ENCODE measurements at regions not wholly inside any gene's neighbourhood (a gene's known extent, or its start where the extent isn't known, plus 50 kb on each side); places are given as distances from the start of the nearest gene placed in this dataset.

DNA sequence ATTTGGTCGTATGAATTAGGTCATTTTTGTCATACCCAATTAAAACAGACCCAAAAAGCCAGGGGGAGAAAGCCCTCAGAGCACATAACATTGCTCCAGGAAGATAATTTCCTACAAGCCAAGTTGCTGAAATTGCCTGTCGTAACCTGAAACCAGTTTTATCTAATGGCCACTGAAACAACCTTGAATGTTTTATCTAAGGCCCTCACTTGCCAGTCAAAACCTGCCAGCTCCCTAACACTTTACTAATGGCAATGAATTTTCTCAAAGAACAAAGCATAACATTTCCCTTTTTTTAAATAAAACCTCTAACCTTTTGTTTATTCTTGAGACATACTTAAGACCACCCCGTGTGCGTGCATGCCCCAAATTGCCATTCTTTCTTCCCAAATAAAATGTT is 496.2 kb upstream of the KLHL1 start:
- H3K27me3 Mint-ChIP-seq: no peaks in the 10 kb centered on the region
- no peaks in the 10 kb centered on the region for H3K36me3 Mint-ChIP-seq (ENCODE audit: insufficient read depth)
- no peaks in the 10 kb centered on the region for H3K4me1 Mint-ChIP-seq
- no peak for DNase-seq (ENCODE audit: low spot score in 2 of 2)
- H3K4me3 Mint-ChIP-seq: no peak overlapping the region
- peaks cover 21% of the 10 kb centered on the region for H3K9me3 Mint-ChIP-seq
- H3K27ac Mint-ChIP-seq (ENCODE audit: low read depth): no peak overlapping the region
- no peak for ATAC-seq (replicated peaks; ENCODE audit: extremely low read depth, poor library complexity, severe bottlenecking)

DNA sequence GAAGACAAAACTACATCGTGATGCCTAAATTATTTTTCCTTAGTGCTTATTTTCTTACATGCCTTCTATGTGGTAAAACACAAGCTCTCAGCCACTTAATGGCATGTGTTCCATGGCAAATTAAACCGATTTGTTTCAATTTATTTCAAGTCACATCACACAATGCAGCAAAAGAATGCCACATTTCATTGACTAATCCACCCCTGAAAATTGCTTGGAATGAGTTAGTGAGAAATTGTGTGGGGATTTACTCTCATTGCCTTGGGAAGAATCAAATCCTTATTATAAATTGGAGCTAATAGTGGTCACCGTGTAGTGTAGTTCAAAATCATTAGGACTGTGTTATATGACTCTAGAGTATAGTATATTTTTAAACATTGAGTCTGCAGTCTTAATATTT is 485.5 kb upstream of the KLHL1 start:
- no peak for ATAC-seq (replicated peaks; ENCODE audit: extremely low read depth, poor library complexity, severe bottlenecking)
- no peak for DNase-seq (ENCODE audit: low spot score in 2 of 2)
- Mint-ChIP-seq H3K36me3 (ENCODE audit: insufficient read depth) (no peaks in the 10 kb centered on the region), H3K9me3 (no peaks in the 10 kb centered on the region), H3K27me3 (no peaks in the 10 kb centered on the region), H3K4me1 (no peaks in the 10 kb centered on the region), H3K4me3 (no peak overlapping the region), H3K27ac (ENCODE audit: low read depth) (no peak overlapping the region)

DNA sequence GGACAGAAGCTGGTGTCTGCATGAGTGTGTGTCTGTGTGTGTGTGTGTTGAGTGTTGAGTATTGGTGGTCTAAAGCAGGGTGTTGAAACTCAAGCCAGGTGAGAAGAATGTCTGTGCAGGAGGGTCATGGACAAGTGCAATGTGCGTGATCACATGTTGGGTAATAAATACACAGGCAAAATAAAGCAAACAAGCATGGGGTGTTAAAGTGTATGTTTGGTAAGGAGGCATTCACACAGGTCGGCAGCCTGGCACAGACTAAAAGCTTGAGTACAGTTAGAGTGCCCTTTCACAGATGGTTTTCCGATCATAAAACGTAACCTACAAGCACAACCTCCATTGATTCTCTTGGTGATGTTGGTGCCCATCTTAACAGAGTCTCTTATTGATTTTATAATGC is 476.9 kb upstream of the KLHL1 start:
- Mint-ChIP-seq H3K27ac (ENCODE audit: low read depth) (no peak overlapping the region), H3K36me3 (ENCODE audit: insufficient read depth) (no peaks in the 10 kb centered on the region), H3K4me1 (no peaks in the 10 kb centered on the region), H3K9me3 (peaks cover 17% of the 10 kb centered on the region), H3K4me3 (no peak overlapping the region), H3K27me3 (no peaks in the 10 kb centered on the region)
- ATAC-seq (replicated peaks; ENCODE audit: extremely low read depth, poor library complexity, severe bottlenecking) (no peak), DNase-seq (ENCODE audit: low spot score in 2 of 2) (no peak)

DNA sequence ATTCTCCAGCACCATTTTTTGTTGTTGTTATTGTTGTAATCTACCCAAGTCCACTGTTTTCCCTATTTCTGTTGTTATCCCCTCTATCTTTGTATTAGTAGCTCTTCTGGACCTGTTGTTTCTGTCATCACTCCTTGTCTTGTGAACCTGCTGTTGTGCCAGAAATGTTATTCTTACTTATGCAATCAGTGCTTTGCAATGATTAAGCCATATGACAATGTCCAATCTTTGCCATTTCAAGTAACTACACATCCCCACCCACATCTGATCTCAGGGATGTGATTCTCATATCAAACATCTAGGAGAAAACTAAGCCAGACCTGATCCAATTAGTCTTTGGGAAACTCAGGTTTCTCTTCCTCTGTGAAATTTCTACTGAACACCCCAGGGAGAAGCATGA is 472.6 kb upstream of the KLHL1 start:
- Mint-ChIP-seq H3K4me3 (no peak overlapping the region), H3K9me3 (peaks cover 7% of the 10 kb centered on the region), H3K27me3 (no peaks in the 10 kb centered on the region), H3K36me3 (ENCODE audit: insufficient read depth) (no peaks in the 10 kb centered on the region), H3K4me1 (no peaks in the 10 kb centered on the region), H3K27ac (ENCODE audit: low read depth) (no peak overlapping the region)
- no peak for ATAC-seq (replicated peaks; ENCODE audit: extremely low read depth, poor library complexity, severe bottlenecking)
- DNase-seq (ENCODE audit: low spot score in 2 of 2): no peak

DNA sequence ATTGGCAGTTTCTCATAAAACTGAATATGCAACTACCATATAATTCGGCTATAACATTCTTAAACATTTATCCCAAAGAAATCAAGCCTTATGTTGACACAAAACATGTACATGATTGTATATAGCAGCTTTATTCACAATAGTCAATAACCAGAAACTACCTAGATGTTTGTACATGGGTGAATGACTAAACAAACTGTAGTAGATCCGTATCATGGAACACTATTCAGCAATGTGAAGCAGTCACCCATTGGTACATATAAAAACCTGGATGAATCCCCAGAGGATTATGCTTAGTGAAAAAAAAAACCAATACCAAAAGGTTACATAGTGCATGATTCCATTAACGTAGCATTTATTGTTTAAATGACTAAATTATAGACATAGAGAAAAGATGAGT is 471.7 kb upstream of the KLHL1 start:
- H3K4me1 Mint-ChIP-seq: no peaks in the 10 kb centered on the region
- no peaks in the 10 kb centered on the region for H3K27me3 Mint-ChIP-seq
- H3K36me3 Mint-ChIP-seq (ENCODE audit: insufficient read depth): no peaks in the 10 kb centered on the region
- DNase-seq (ENCODE audit: low spot score in 2 of 2) (no peak), ATAC-seq (replicated peaks; ENCODE audit: extremely low read depth, poor library complexity, severe bottlenecking) (no peak)
- no peak overlapping the region for H3K4me3 Mint-ChIP-seq
- H3K9me3 Mint-ChIP-seq: peaks cover 5% of the 10 kb centered on the region
- H3K27ac Mint-ChIP-seq (ENCODE audit: low read depth): no peak overlapping the region

DNA sequence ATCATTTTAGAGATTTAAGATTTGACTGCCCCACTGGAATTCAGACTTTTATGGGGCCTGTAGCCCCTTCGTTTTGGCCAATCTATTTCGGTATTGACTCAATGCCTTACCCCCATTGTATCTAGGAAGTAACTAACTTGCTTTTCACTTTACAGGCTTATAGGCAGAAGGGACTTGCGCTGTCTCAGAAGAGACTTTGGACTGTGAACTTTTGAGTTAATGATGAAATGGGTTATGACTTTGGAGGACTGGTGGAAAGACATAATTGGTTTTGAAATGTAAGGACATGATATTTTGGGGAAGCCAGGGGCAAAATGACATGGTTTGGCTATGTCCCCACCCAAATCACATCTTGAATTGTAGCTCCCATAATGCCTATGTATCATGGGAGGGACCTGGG is 463.0 kb upstream of the KLHL1 start:
- H3K36me3 Mint-ChIP-seq (ENCODE audit: insufficient read depth): no peaks in the 10 kb centered on the region
- DNase-seq (ENCODE audit: low spot score in 2 of 2) (no peak), ATAC-seq (replicated peaks; ENCODE audit: extremely low read depth, poor library complexity, severe bottlenecking) (no peak)
- H3K27me3 Mint-ChIP-seq: no peaks in the 10 kb centered on the region
- H3K9me3 Mint-ChIP-seq: peaks cover 12% of the 10 kb centered on the region
- H3K27ac Mint-ChIP-seq (ENCODE audit: low read depth): no peak overlapping the region
- no peaks in the 10 kb centered on the region for H3K4me1 Mint-ChIP-seq
- no peak overlapping the region for H3K4me3 Mint-ChIP-seq

DNA sequence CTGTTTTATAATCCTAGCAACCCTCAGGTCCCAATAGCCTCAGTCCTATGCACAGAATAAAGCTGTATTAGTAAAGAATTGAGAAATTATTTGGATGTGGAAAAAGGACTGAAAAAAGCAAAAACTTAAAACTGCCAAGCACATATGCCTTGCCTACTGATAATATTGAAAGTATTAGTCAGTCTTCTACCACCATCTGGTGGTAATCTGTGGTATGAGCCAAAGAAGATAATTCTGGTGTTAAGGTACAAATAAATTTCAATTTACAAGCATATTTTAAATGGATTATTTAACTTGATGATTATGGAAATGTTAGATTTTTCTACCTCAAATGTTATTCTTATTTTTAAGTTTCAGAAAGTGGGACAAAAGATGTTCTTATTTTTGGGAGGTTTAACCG is 460.3 kb upstream of the KLHL1 start:
- H3K27me3 Mint-ChIP-seq: no peaks in the 10 kb centered on the region
- no peak overlapping the region for H3K27ac Mint-ChIP-seq (ENCODE audit: low read depth)
- H3K36me3 Mint-ChIP-seq (ENCODE audit: insufficient read depth): no peaks in the 10 kb centered on the region
- DNase-seq (ENCODE audit: low spot score in 2 of 2): no peak
- ATAC-seq (replicated peaks; ENCODE audit: extremely low read depth, poor library complexity, severe bottlenecking): no peak
- H3K4me1 Mint-ChIP-seq: no peaks in the 10 kb centered on the region
- no peak overlapping the region for H3K4me3 Mint-ChIP-seq
- H3K9me3 Mint-ChIP-seq: peaks cover 12% of the 10 kb centered on the region

DNA sequence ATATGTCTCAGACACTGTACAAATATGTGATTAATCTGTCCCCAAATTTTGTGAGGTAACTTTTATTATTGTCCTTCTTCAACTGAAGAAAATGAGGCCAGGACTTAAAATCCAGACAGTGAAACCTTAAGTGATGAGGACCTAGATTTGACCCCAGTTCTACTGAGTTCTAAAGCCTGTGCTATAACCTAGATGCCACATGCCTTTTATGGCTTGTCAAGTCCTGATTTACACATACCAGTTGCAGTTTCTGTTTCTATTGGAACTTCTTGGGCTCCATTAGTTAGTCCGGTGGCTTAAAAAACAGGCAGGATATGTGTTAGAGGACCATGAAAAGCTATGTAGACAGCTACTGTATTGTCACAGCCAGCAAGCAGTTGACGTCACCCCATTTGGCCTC is 436.5 kb upstream of the KLHL1 start:
- ATAC-seq (replicated peaks; ENCODE audit: extremely low read depth, poor library complexity, severe bottlenecking): no peak
- no peak overlapping the region for H3K4me3 Mint-ChIP-seq
- H3K27me3 Mint-ChIP-seq: no peaks in the 10 kb centered on the region
- no peak overlapping the region for H3K27ac Mint-ChIP-seq (ENCODE audit: low read depth)
- no peak for DNase-seq (ENCODE audit: low spot score in 2 of 2)
- peaks cover 12% of the 10 kb centered on the region for H3K9me3 Mint-ChIP-seq
- no peaks in the 10 kb centered on the region for H3K4me1 Mint-ChIP-seq
- no peaks in the 10 kb centered on the region for H3K36me3 Mint-ChIP-seq (ENCODE audit: insufficient read depth)

DNA sequence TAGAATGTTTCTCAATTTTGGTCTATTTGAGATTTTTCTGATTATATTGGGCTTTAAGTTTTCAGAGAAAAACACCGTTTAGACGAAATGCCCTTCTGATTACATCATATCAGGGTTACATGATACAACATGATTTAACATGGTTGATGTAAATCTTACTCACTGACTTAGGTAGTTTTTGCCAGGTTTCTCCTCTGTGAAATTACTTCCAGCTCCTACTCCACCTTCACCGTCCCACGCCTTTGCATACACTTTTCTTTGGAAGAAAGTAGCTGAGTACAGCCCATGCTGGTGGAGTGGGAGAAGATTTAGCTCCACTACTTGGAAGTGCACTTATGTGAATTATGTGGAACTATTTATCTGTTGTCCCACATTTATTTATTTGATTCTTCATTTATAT is 433.2 kb upstream of the KLHL1 start:
- Mint-ChIP-seq H3K4me3 (no peak overlapping the region), H3K4me1 (no peaks in the 10 kb centered on the region), H3K27ac (ENCODE audit: low read depth) (no peak overlapping the region), H3K36me3 (ENCODE audit: insufficient read depth) (no peaks in the 10 kb centered on the region), H3K9me3 (peaks cover 6% of the 10 kb centered on the region), H3K27me3 (no peaks in the 10 kb centered on the region)
- ATAC-seq (replicated peaks; ENCODE audit: extremely low read depth, poor library complexity, severe bottlenecking): no peak
- no peak for DNase-seq (ENCODE audit: low spot score in 2 of 2)

DNA sequence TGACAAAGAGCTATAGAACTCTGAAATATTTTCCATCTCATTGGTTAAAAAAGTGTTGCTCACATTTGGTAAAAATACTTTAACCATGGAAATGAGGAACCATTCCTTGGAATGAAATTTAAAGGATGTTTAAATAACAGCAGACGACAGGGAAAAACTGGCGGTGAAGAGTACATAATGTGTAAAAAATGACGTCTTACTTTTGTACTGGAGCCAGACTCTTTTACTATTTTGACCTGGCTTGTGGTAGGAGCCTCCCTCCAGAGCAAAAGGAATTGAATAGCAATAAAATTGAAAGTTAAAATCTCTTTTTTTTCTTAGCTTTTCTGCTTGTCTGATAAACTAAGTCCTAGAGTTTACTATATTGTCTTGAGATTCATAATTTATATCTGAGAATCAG is 426.2 kb upstream of the KLHL1 start:
- Mint-ChIP-seq H3K27me3 (no peaks in the 10 kb centered on the region), H3K9me3 (peaks cover 11% of the 10 kb centered on the region), H3K4me3 (no peak overlapping the region), H3K36me3 (ENCODE audit: insufficient read depth) (peaks cover under 1% of the 10 kb centered on the region), H3K4me1 (no peaks in the 10 kb centered on the region), H3K27ac (ENCODE audit: low read depth) (no peak overlapping the region)
- DNase-seq (ENCODE audit: low spot score in 2 of 2) (no peak), ATAC-seq (replicated peaks; ENCODE audit: extremely low read depth, poor library complexity, severe bottlenecking) (no peak)

DNA sequence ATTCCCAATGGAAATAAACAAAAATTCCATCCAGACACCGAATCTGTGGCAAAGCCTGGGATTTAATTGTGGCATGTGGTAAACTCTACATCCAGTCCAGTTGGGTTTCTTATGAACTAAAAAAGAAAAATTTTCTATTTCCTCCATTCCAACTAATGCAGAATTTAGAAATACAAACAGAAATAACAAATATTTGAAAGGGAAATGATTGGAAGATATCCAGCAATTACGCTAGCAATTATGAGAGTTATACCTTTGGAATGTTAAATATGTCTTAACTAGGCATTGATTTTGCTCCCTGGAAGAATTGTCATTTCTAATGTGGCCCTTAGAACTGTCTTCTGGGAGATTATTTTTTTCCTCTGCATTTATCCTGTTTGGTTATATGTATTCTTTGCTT is 421.4 kb upstream of the KLHL1 start:
- Mint-ChIP-seq H3K9me3 (peaks cover 5% of the 10 kb centered on the region), H3K4me3 (no peak overlapping the region), H3K27ac (ENCODE audit: low read depth) (no peak overlapping the region), H3K27me3 (no peaks in the 10 kb centered on the region), H3K4me1 (no peaks in the 10 kb centered on the region), H3K36me3 (ENCODE audit: insufficient read depth) (peaks cover 2% of the 10 kb centered on the region)
- ATAC-seq (replicated peaks; ENCODE audit: extremely low read depth, poor library complexity, severe bottlenecking): no peak
- no peak for DNase-seq (ENCODE audit: low spot score in 2 of 2)

DNA sequence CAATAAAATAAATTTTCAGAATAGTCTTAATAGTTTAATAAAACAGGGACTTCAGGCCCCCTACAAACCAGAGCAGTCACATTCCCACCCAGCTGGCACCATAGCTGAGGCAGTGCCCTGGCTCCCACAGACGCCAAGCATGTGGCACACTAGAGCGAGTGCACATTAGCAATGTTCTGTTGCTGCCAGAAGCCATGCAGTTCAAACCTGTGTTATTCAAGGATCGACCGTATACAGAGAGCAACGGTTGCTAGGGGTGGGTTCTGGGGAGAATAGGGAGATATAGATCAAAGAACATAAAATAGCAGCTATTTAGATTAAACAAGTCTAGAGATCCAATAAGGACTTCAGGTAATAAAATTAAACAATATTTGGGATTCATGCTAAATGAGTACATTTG is 419.3 kb upstream of the KLHL1 start:
- Mint-ChIP-seq H3K4me3 (no peak overlapping the region), H3K27me3 (no peaks in the 10 kb centered on the region), H3K36me3 (ENCODE audit: insufficient read depth) (peaks cover 2% of the 10 kb centered on the region), H3K9me3 (peaks cover 14% of the 10 kb centered on the region), H3K4me1 (no peaks in the 10 kb centered on the region), H3K27ac (ENCODE audit: low read depth) (no peak overlapping the region)
- ATAC-seq (replicated peaks; ENCODE audit: extremely low read depth, poor library complexity, severe bottlenecking): no peak
- no peak for DNase-seq (ENCODE audit: low spot score in 2 of 2)

DNA sequence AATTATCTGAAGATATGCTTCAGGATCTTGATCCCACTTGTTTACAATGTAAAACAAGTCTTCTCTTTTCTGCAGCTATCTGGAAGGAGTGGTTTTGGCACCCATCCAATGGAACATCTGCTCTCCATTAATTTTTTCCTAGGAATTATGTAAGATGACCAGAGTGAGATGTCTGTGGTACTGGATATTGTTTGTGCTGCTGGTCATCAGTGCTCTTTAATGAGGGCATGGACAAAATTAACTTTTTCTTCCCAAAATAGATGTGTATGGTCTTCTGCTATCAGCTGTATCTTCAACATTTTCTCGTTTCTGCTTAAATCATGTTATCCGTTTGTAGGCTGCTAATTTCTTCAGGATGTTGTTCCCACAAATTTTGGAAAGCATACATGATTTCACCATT is 415.4 kb upstream of the KLHL1 start:
- no peak overlapping the region for H3K4me3 Mint-ChIP-seq
- H3K27ac Mint-ChIP-seq (ENCODE audit: low read depth): no peak overlapping the region
- ATAC-seq (replicated peaks; ENCODE audit: extremely low read depth, poor library complexity, severe bottlenecking): no peak
- no peaks in the 10 kb centered on the region for H3K27me3 Mint-ChIP-seq
- no peaks in the 10 kb centered on the region for H3K36me3 Mint-ChIP-seq (ENCODE audit: insufficient read depth)
- peaks cover 8% of the 10 kb centered on the region for H3K9me3 Mint-ChIP-seq
- no peak for DNase-seq (ENCODE audit: low spot score in 2 of 2)
- H3K4me1 Mint-ChIP-seq: no peaks in the 10 kb centered on the region

Data from central memory CD8-positive, alpha-beta T cell (primary cell).